IMR-90 (cell line): ENCODE measurements at regions not wholly inside any gene's neighbourhood (a gene's known extent, or its start where the extent isn't known, plus 50 kb on each side); places are given as distances from the start of the nearest gene placed in this dataset.

Experiments
- ATAC-seq: fragments of 200-7000 bp; cut with Tn5 transposase; 2 replicates; pipeline ENCODE4 v1.9.1; 2020; ENCODE audit warnings: low read depth, mild to moderate bottlenecking, moderate library complexity
- BruUV-seq: library from RNA; stranded (reverse); fragments of 400-500 nt; replicated peaks from 2 replicates; lab custom pipeline; 2021; lab: Mats Ljungman, UMichigan
- CTCF ChIA-PET: fragments of 300-600 bp; formaldehyde crosslinking; extraction: SDS; loops from one replicate; lab custom pipeline; 2021; ENCODE audit warnings: antibody characterized with exemption; lab: Yijun Ruan, JAX
- POLR2A ChIA-PET: fragments of 300-600 bp; sonication (Branson Sonifier 250); formaldehyde crosslinking; loops from one replicate; lab custom pipeline; 2022; ENCODE audit warnings: antibody characterized with exemption; ENCODE audit not compliant: unreplicated experiment; lab: Charles Lee
- DNase-seq: peaks from one replicate; pipeline ENCODE4 v3.0.0; 2013
- H2AFZ ChIP-seq: replicated peaks from 2 replicates; pipeline ENCODE3; 2013; ENCODE audit warnings: low read length, mild to moderate bottlenecking; ENCODE audit not compliant: poor library complexity
- H2AK5ac ChIP-seq: 2 replicates; pipeline ENCODE4 v1.6.1; 2013; ENCODE audit warnings: low read depth, low read length, inconsistent platforms
- H2AK9ac ChIP-seq: replicated peaks from 2 replicates; pipeline ENCODE3; 2013; ENCODE audit warnings: mild to moderate bottlenecking, low read depth, low read length, moderate library complexity; ENCODE audit not compliant: poor library complexity
- H2BK120ac ChIP-seq: 2 replicates; pipeline ENCODE4 v1.6.1; 2013; ENCODE audit warnings: low read depth, low read length, inconsistent platforms
- H2BK15ac ChIP-seq: 3 replicates; pipeline ENCODE4 v1.6.1; 2013; ENCODE audit warnings: low read depth, low read length, inconsistent platforms
- H2BK20ac ChIP-seq: 2 replicates; pipeline ENCODE4 v1.6.1; 2013; ENCODE audit warnings: low read depth, mild to moderate bottlenecking, inconsistent platforms, low read length, moderate library complexity
- H2BK5ac ChIP-seq: 2 replicates; pipeline ENCODE4 v1.6.1; 2013; ENCODE audit warnings: mild to moderate bottlenecking, low read depth, low read length, inconsistent platforms; ENCODE audit not compliant: poor library complexity, severe bottlenecking
- H3K14ac ChIP-seq: replicated peaks from 2 replicates; pipeline ENCODE4 v1.6.1; 2013; ENCODE audit warnings: low read depth, low read length, inconsistent platforms
- H3K18ac ChIP-seq: 2 replicates; pipeline ENCODE4 v1.6.1; 2013; ENCODE audit warnings: low read depth, low read length, control low read depth
- H3K23ac ChIP-seq: 2 replicates; pipeline ENCODE4 v1.6.1; 2013; ENCODE audit warnings: low read depth, low read length, inconsistent platforms
- H3K27ac ChIP-seq: 2 replicates; pipeline ENCODE4 v1.5.1; 2013; ENCODE audit warnings: mild to moderate bottlenecking, control low read depth, low read length; ENCODE audit not compliant: insufficient read depth
- H3K27me3 ChIP-seq: 2 replicates; pipeline ENCODE4 v1.6.1; 2013; ENCODE audit warnings: low read length; ENCODE audit not compliant: control insufficient read depth, insufficient read depth
- H3K36me3 ChIP-seq: 2 replicates; pipeline ENCODE4 v1.6.1; 2013; ENCODE audit warnings: low read length, mixed read lengths; ENCODE audit not compliant: control insufficient read depth, insufficient read depth
- H3K4ac ChIP-seq: 2 replicates; pipeline ENCODE4 v1.6.1; 2013; ENCODE audit warnings: low read depth, low read length, inconsistent platforms
- H3K4me1 ChIP-seq: 2 replicates; pipeline ENCODE4 v1.6.1; 2013; ENCODE audit warnings: low read length, mixed read lengths; ENCODE audit not compliant: control insufficient read depth, insufficient read depth
- H3K4me2 ChIP-seq: 2 replicates; pipeline ENCODE4 v1.6.1; 2013; ENCODE audit warnings: low read depth, mild to moderate bottlenecking, control low read depth, low read length, moderate library complexity
- H3K4me3 ChIP-seq: 2 replicates; pipeline ENCODE4 v1.5.1; 2013; ENCODE audit warnings: low read depth, mild to moderate bottlenecking, control low read depth, low read length, moderate library complexity; ENCODE audit not compliant: insufficient read depth
- H3K56ac ChIP-seq: 2 replicates; pipeline ENCODE4 v1.6.1; 2013; ENCODE audit warnings: low read length, inconsistent platforms; ENCODE audit not compliant: insufficient read depth; ENCODE audit errors: extremely low read depth
- H3K79me1 ChIP-seq, 2 experiments: 2 replicates each; pipeline ENCODE4 v1.6.1; 2013; ENCODE audit warnings: low read length in 2 of 2, inconsistent platforms in 1 of 2, low read depth in 1 of 2
- H3K9ac ChIP-seq: 2 replicates; pipeline ENCODE4 v1.6.1; 2013; ENCODE audit warnings: low read depth, low read length, control low read depth
- H3K9me1 ChIP-seq: 2 replicates; pipeline ENCODE4 v1.6.1; 2013; ENCODE audit warnings: low read length, inconsistent platforms; ENCODE audit not compliant: insufficient read depth
- H3K9me3 ChIP-seq: 2 replicates; pipeline ENCODE4 v1.6.1; 2013; ENCODE audit warnings: low read length; ENCODE audit not compliant: control insufficient read depth, insufficient read depth
- H4K20me1 ChIP-seq: 2 replicates; pipeline ENCODE4 v1.6.1; 2013; ENCODE audit warnings: low read length, inconsistent platforms; ENCODE audit not compliant: insufficient read depth
- H4K5ac ChIP-seq: 2 replicates; pipeline ENCODE4 v1.6.1; 2013; ENCODE audit warnings: mild to moderate bottlenecking, low read depth, low read length, control low read depth
- H4K8ac ChIP-seq, 2 experiments: 2 replicates each; pipeline ENCODE4 v1.6.1; 2013; ENCODE audit warnings: low read depth in 2 of 2, low read length in 2 of 2, control low read depth in 1 of 2, inconsistent platforms in 1 of 2
- H4K91ac ChIP-seq: 2 replicates; pipeline ENCODE4 v1.6.1; 2013; ENCODE audit warnings: low read depth, low read length, inconsistent platforms; ENCODE audit not compliant: insufficient read depth
- BHLHE40 ChIP-seq: fragments of 150-350 bp; IDR thresholded peaks from 2 replicates; pipeline ENCODE4 v1.6.1; 2016; ENCODE audit warnings: mild to moderate bottlenecking, low read depth, low read length
- CEBPB ChIP-seq: IDR thresholded peaks from 2 replicates; pipeline ENCODE4 v1.6.1; 2012; ENCODE audit warnings: low read depth, low read length, improper control_type of control experiment
- CHD1 ChIP-seq: IDR thresholded peaks from 2 replicates; pipeline ENCODE4 v1.6.1; 2012; ENCODE audit warnings: low read depth, low read length, improper control_type of control experiment
- MAFK ChIP-seq: IDR thresholded peaks from 2 replicates; pipeline ENCODE4 v1.6.1; 2012; ENCODE audit warnings: low read depth, low read length, improper control_type of control experiment
- NFE2L2 ChIP-seq: fragments of 150-350 bp; IDR thresholded peaks from 2 replicates; pipeline ENCODE4 v1.6.1; 2016; ENCODE audit warnings: low read depth, mild to moderate bottlenecking, low read length
- POLR2A ChIP-seq: IDR thresholded peaks from 2 replicates; pipeline ENCODE4 v1.6.1; 2012; ENCODE audit warnings: mild to moderate bottlenecking, low read depth, low read length
- RAD21 ChIP-seq: IDR thresholded peaks from 2 replicates; pipeline ENCODE4 v1.6.1; 2012; ENCODE audit warnings: low read length, improper control_type of control experiment
- RCOR1 ChIP-seq: IDR thresholded peaks from 2 replicates; pipeline ENCODE4 v1.6.1; 2012; ENCODE audit warnings: mild to moderate bottlenecking, low read length, improper control_type of control experiment; ENCODE audit not compliant: insufficient replicate concordance
- SMC3 ChIP-seq: fragments of 150-350 bp; IDR thresholded peaks from 2 replicates; pipeline ENCODE4 v1.6.1; 2016; ENCODE audit warnings: low read depth, mild to moderate bottlenecking, antibody characterized with exemption, low read length, moderate library complexity
- WGBS, 2 experiments: methylation state at CpG; one replicate each; pipeline versions ENCODE4 v1.1.5 to v1.1.7; 2013; ENCODE audit warnings: missing lambda C conversion rate in 2 of 2; ENCODE audit not compliant: insufficient read length in 1 of 2; ENCODE audit errors: extremely low coverage in 2 of 2; 5-methylcytosine and 5-hydroxymethylcytosine counted together
- dilution Hi-C: fragments of 300-500 bp; cut with HindIII; formaldehyde crosslinking; loops from one replicate; pipeline ENCODE4 v1.14.3; 2018; ENCODE audit warnings: low sequenced_read_pairs; ENCODE audit not compliant: unreplicated experiment
- in situ Hi-C: fragments of 300-500 bp; cut with MboI; formaldehyde crosslinking; loops from 3 replicates; pipeline ENCODE4 v1.14.3; 2019; ENCODE audit warnings: low sequenced_read_pairs, inconsistent platforms, mixed read lengths
- intact Hi-C: fragments of 100-400 bp; cut with micrococcal nuclease; formaldehyde crosslinking; loops from 2 replicates; pipeline ENCODE4 v1.10.0; 2022
- TF ChIP-seq, protein P1 (sequence below): fragments of 150-350 bp; IDR thresholded peaks from 2 replicates; pipeline ENCODE4 v1.6.1; 2017; ENCODE audit warnings: mild to moderate bottlenecking, antibody characterized with exemption, low read length, low read depth
- TF ChIP-seq, protein P2 (sequence below): fragments of 150-350 bp; IDR thresholded peaks from 2 replicates; pipeline ENCODE4 v1.6.1; 2016; ENCODE audit warnings: low read depth, mild to moderate bottlenecking, low read length, moderate library complexity, borderline replicate concordance
- TF ChIP-seq, protein P3 (sequence below): conservative IDR thresholded peaks from 2 replicates; pipeline ENCODE4 v1.5.1; 2012; ENCODE audit warnings: mild to moderate bottlenecking, low read depth, low read length, improper control_type of control experiment

DNA sequence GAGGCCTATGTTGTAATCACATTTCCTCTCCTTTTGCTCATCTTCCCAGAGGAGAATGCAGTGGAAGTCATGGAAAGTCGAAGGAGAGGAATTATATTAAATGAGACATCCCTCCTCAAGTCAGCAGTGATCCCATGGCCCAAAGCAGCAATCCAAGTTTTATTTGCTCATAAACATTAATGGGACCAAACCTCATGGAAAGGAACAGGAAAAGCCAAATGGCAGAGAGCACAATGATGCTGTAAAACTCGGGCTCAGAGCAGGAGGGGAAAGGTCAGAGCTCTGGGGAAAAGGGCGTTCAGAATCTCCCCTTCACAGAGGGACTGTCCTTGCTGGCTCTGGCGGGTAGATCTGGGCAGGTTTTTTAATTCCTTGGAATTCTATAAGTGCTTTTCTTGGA is 175.8 kb downstream of the C5orf15 start:
- H3K79me1 ChIP-seq: no peaks in the 10 kb centered on the region
- H3K4me2 ChIP-seq: no peak overlapping the region
- POLR2A ChIA-PET: no interaction called here
- no peak for ATAC-seq
- no peak overlapping the region for H3K18ac ChIP-seq
- H2AK5ac ChIP-seq: no peak overlapping the region
- H3K4me1 ChIP-seq: no peaks in the 10 kb centered on the region
- no peak for DNase-seq
- no peak overlapping the region for H3K14ac ChIP-seq
- CTCF ChIA-PET: no interaction called here
- no peak overlapping the region for H3K4ac ChIP-seq
- no peak overlapping the region for H3K27ac ChIP-seq
- no peak overlapping the region for H4K91ac ChIP-seq
- H4K20me1 ChIP-seq: no peaks in the 10 kb centered on the region
- no peaks in the 10 kb centered on the region for H3K9me1 ChIP-seq
- H2BK5ac ChIP-seq: no peak overlapping the region
- H3K36me3 ChIP-seq: no peaks in the 10 kb centered on the region
- in situ Hi-C loops: no loop called here
- no peak overlapping the region for H3K56ac ChIP-seq
- H2BK20ac ChIP-seq: no peak overlapping the region
- H3K9me3 ChIP-seq: no peaks in the 10 kb centered on the region
- H3K23ac ChIP-seq: no peak overlapping the region
- H3K27me3 ChIP-seq: peaks cover 10% of the 10 kb centered on the region
- intact Hi-C loops: no loop called here
- TF ChIP-seq, protein P1, sequence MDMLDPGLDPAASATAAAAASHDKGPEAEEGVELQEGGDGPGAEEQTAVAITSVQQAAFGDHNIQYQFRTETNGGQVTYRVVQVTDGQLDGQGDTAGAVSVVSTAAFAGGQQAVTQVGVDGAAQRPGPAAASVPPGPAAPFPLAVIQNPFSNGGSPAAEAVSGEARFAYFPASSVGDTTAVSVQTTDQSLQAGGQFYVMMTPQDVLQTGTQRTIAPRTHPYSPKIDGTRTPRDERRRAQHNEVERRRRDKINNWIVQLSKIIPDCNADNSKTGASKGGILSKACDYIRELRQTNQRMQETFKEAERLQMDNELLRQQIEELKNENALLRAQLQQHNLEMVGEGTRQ: no peak
- TF ChIP-seq RCOR1 (no peak), SMC3 (no peak), BHLHE40 (no peak), POLR2A (no peak), MAFK (no peak), RAD21 (no peak), NFE2L2 (no peak), CEBPB (no peak), CHD1 (no peak)
- TF ChIP-seq, protein P2, sequence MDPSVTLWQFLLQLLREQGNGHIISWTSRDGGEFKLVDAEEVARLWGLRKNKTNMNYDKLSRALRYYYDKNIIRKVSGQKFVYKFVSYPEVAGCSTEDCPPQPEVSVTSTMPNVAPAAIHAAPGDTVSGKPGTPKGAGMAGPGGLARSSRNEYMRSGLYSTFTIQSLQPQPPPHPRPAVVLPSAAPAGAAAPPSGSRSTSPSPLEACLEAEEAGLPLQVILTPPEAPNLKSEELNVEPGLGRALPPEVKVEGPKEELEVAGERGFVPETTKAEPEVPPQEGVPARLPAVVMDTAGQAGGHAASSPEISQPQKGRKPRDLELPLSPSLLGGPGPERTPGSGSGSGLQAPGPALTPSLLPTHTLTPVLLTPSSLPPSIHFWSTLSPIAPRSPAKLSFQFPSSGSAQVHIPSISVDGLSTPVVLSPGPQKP: no peak
- TF ChIP-seq, protein P3, sequence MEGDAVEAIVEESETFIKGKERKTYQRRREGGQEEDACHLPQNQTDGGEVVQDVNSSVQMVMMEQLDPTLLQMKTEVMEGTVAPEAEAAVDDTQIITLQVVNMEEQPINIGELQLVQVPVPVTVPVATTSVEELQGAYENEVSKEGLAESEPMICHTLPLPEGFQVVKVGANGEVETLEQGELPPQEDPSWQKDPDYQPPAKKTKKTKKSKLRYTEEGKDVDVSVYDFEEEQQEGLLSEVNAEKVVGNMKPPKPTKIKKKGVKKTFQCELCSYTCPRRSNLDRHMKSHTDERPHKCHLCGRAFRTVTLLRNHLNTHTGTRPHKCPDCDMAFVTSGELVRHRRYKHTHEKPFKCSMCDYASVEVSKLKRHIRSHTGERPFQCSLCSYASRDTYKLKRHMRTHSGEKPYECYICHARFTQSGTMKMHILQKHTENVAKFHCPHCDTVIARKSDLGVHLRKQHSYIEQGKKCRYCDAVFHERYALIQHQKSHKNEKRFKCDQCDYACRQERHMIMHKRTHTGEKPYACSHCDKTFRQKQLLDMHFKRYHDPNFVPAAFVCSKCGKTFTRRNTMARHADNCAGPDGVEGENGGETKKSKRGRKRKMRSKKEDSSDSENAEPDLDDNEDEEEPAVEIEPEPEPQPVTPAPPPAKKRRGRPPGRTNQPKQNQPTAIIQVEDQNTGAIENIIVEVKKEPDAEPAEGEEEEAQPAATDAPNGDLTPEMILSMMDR: no peak
- no CpG with 5 or more reads among the region's 4 CpGs for WGBS, 2 experiments
- no peak overlapping the region for H4K8ac ChIP-seq
- H3K9ac ChIP-seq: no peak overlapping the region
- no peak overlapping the region for H2BK120ac ChIP-seq
- H2AFZ ChIP-seq: no peak overlapping the region
- H3K4me3 ChIP-seq: no peak overlapping the region
- dilution Hi-C loops: no loop called here
- H2AK9ac ChIP-seq: no peak overlapping the region
- no TSS peak for BruUV-seq
- no peak overlapping the region for H2BK15ac ChIP-seq
- H4K5ac ChIP-seq: no peak overlapping the region
